Naive thymus-derived CD4-positive, alpha-beta T cell (primary cell): ENCODE measurements at regions not wholly inside any gene's neighbourhood (a gene's known extent, or its start where the extent isn't known, plus 50 kb on each side); places are given as distances from the start of the nearest gene placed in this dataset.

Experiments used
- ATAC-seq: fragments of 150-1000 bp; cut with Tn5 transposase; 2 replicates; pipeline ENCODE4 v1.10.0; 2021; ENCODE audit warnings: mild to moderate bottlenecking, moderate library complexity
- CTCF ChIA-PET: fragments of 350-600 bp; sonication (Branson Sonifier 250); formaldehyde crosslinking; loops from one replicate; lab custom pipeline; 2021; ENCODE audit warnings: antibody characterized with exemption; lab: Charles Lee
- POLR2A ChIA-PET: fragments of 350-600 bp; sonication (Branson Sonifier 250); formaldehyde crosslinking; loops from one replicate; lab custom pipeline; 2021; ENCODE audit warnings: antibody characterized with exemption, inconsistent platforms; lab: Charles Lee
- DNase-seq, 9 donors: peaks; one replicate each; pipeline versions ENCODE4 v3.0.0 to v3.0.0-alpha.2; 2020 to 2022; ENCODE audit warnings: mixed read lengths in 1 of 9
- H3K27ac ChIP-seq: one replicate; pipeline ENCODE4 v1.7.0; 2013; ENCODE audit warnings: mild to moderate bottlenecking, low read depth, low read length, moderate library complexity
- H3K27me3 ChIP-seq, 2 donors: one replicate each; pipeline ENCODE4 v1.7.0; 2013; ENCODE audit warnings: low read length in 2 of 2, mild to moderate bottlenecking in 2 of 2, moderate library complexity in 2 of 2; ENCODE audit not compliant: control insufficient read depth in 2 of 2, insufficient read depth in 2 of 2
- H3K36me3 ChIP-seq, 3 experiments: 1 replicate in 2 of 3; 2 replicates in 1 of 3; pipeline ENCODE4 v1.7.0; 2013; ENCODE audit warnings: low read length in 3 of 3, mild to moderate bottlenecking in 3 of 3, moderate library complexity in 1 of 3; ENCODE audit not compliant: insufficient read depth in 3 of 3, control insufficient read depth in 2 of 3
- H3K4me1 ChIP-seq, 2 donors: one replicate each; pipeline ENCODE4 v1.7.0; 2013; ENCODE audit warnings: low read length in 2 of 2, mild to moderate bottlenecking in 2 of 2, moderate library complexity in 1 of 2; ENCODE audit not compliant: control insufficient read depth in 2 of 2, insufficient read depth in 2 of 2
- H3K4me3 ChIP-seq: 2 replicates; pipeline ENCODE4 v1.7.0; 2013; ENCODE audit warnings: mild to moderate bottlenecking, low read length
- H3K9me3 ChIP-seq, 3 experiments: 1 replicate in 2 of 3; 2 replicates in 1 of 3; pipeline ENCODE4 v1.7.0; 2013; ENCODE audit warnings: low read length in 3 of 3; ENCODE audit not compliant: control insufficient read depth in 2 of 3
- H3K27ac Mint-ChIP-seq, 9 donors: one replicate each; pipeline ENCODE4 v1.8.0; 2020 to 2022; ENCODE audit warnings: mixed read lengths in 9 of 9, mild to moderate bottlenecking in 8 of 9, moderate library complexity in 5 of 9, inconsistent platforms in 2 of 9
- H3K27me3 Mint-ChIP-seq, 5 donors: one replicate each; pipeline ENCODE4 v1.8.0; 2021 to 2022; ENCODE audit warnings: mixed read lengths in 5 of 5, mild to moderate bottlenecking in 1 of 5
- H3K36me3 Mint-ChIP-seq, 5 donors: one replicate each; pipeline ENCODE4 v1.8.0; 2020 to 2022; ENCODE audit warnings: mixed read lengths in 5 of 5, mild to moderate bottlenecking in 3 of 5, inconsistent platforms in 1 of 5
- H3K4me1 Mint-ChIP-seq, 7 donors: one replicate each; pipeline ENCODE4 v1.8.0; 2020 to 2022; ENCODE audit warnings: mixed read lengths in 7 of 7, mild to moderate bottlenecking in 3 of 7, inconsistent platforms in 1 of 7
- H3K4me3 Mint-ChIP-seq, 10 donors: one replicate each; pipeline ENCODE4 v1.8.0; 2020 to 2022; ENCODE audit warnings: mild to moderate bottlenecking in 10 of 10, mixed read lengths in 10 of 10, moderate library complexity in 6 of 10, inconsistent platforms in 2 of 10
- H3K9me3 Mint-ChIP-seq, 11 donors: one replicate each; pipeline ENCODE4 v1.8.0; 2020 to 2022; ENCODE audit warnings: mixed read lengths in 11 of 11, mild to moderate bottlenecking in 4 of 11, inconsistent platforms in 1 of 11, moderate library complexity in 1 of 11
- intact Hi-C, 2 donors: fragments of 100-400 bp; cut with micrococcal nuclease; formaldehyde crosslinking; loops; one replicate each; pipeline ENCODE4 v1.15.1; 2023

GRCh38 chr1:69197816-69198215, 369.9 kb upstream of the LRRC7 start:
- H3K4me1 ChIP-seq, result no peaks in the 10 kb centered on the region
- ATAC-seq, result no peak
- no peaks in the 10 kb centered on the region for H3K27me3 ChIP-seq
- Mint-ChIP-seq H3K9me3 (peaks cover 0 to 10% (median 3%) of the 10 kb centered on the region in 11 donors), H3K27ac (no peak overlapping the region), H3K4me3 (no peak overlapping the region), H3K27me3 (no peaks in the 10 kb centered on the region), H3K36me3 (no peaks in the 10 kb centered on the region), H3K4me1 (no peaks in the 10 kb centered on the region)
- H3K4me3 ChIP-seq, result no peak overlapping the region
- H3K36me3 ChIP-seq, result no peaks in the 10 kb centered on the region
- no peak for DNase-seq
- no peaks in the 10 kb centered on the region for H3K9me3 ChIP-seq
- ChIA-PET POLR2A (no interaction called here), CTCF (no interaction called here)
- no peak overlapping the region for H3K27ac ChIP-seq
- intact Hi-C loops, result no loop called here

- peaks cover 0 to 19% (median 3%) of the 10 kb centered on the region in 11 donors for H3K9me3 Mint-ChIP-seq
- H3K4me1 ChIP-seq, result no peaks in the 10 kb centered on the region
- DNase-seq (no peak), ATAC-seq (no peak)
- H3K27ac ChIP-seq, result no peak overlapping the region
- CTCF ChIA-PET, result no interaction called here
- no peaks in the 10 kb centered on the region for H3K4me1 Mint-ChIP-seq
- no peaks in the 10 kb centered on the region for H3K36me3 ChIP-seq
- no peak overlapping the region for H3K4me3 Mint-ChIP-seq
- H3K9me3 ChIP-seq, result no peaks in the 10 kb centered on the region
- no peak overlapping the region for H3K4me3 ChIP-seq
- POLR2A ChIA-PET, result no interaction called here
- H3K27me3 ChIP-seq, result no peaks in the 10 kb centered on the region
- H3K27ac Mint-ChIP-seq, result no peak overlapping the region
- intact Hi-C loops, result no loop called here
- no peaks in the 10 kb centered on the region for H3K27me3 Mint-ChIP-seq
- H3K36me3 Mint-ChIP-seq, result no peaks in the 10 kb centered on the region
These were observed 366.0 kb upstream of the LRRC7 start for GRCh38 chr1:69201716-69202115.

- intact Hi-C loops, result no loop called here
- H3K36me3 Mint-ChIP-seq, result no peaks in the 10 kb centered on the region
- no peak overlapping the region for H3K4me3 Mint-ChIP-seq
- no peak overlapping the region for H3K27ac ChIP-seq
- DNase-seq, result no peak
- no peaks in the 10 kb centered on the region for H3K4me1 Mint-ChIP-seq
- peaks cover 0 to 19% (median 3%) of the 10 kb centered on the region in 11 donors for H3K9me3 Mint-ChIP-seq
- ChIA-PET CTCF (interaction anchor here (0.6 kb wide), 1 partner anchor 269 kb away, joined by 3 read pairs; no protein-coding TSS in a partner anchor), POLR2A (no interaction called here)
- H3K27ac Mint-ChIP-seq, result no peak overlapping the region
- H3K9me3 ChIP-seq, result no peaks in the 10 kb centered on the region
- H3K27me3 ChIP-seq, result no peaks in the 10 kb centered on the region
- H3K27me3 Mint-ChIP-seq, result no peaks in the 10 kb centered on the region
- no peak overlapping the region for H3K4me3 ChIP-seq
- no peak for ATAC-seq
- H3K4me1 ChIP-seq, result no peaks in the 10 kb centered on the region
- no peaks in the 10 kb centered on the region for H3K36me3 ChIP-seq
These were observed 364.6 kb upstream of the LRRC7 start for GRCh38 chr1:69203166-69203565.

GRCh38 chr1:69213644-69214043, 354.1 kb upstream of the LRRC7 start:
- CTCF ChIA-PET, result no interaction called here
- POLR2A ChIA-PET, result no interaction called here
- H3K27me3 Mint-ChIP-seq, result no peaks in the 10 kb centered on the region
- no peak overlapping the region for H3K27ac ChIP-seq
- H3K27me3 ChIP-seq, result no peaks in the 10 kb centered on the region
- no peaks in the 10 kb centered on the region for H3K36me3 ChIP-seq
- DNase-seq, result no peak
- no peaks in the 10 kb centered on the region for H3K4me1 Mint-ChIP-seq
- H3K36me3 Mint-ChIP-seq, result no peaks in the 10 kb centered on the region
- no peaks in the 10 kb centered on the region for H3K4me1 ChIP-seq
- intact Hi-C loops, result no loop called here
- no peak overlapping the region for H3K4me3 Mint-ChIP-seq
- peaks cover 0 to 34% (median 4%) of the 10 kb centered on the region in 11 donors for H3K9me3 Mint-ChIP-seq
- H3K9me3 ChIP-seq, result no peaks in the 10 kb centered on the region
- H3K27ac Mint-ChIP-seq, result no peak overlapping the region
- no peak overlapping the region for H3K4me3 ChIP-seq
- no peak for ATAC-seq

GRCh38 chr1:69215883-69216282, 351.8 kb upstream of the LRRC7 start:
- DNase-seq (no peak), ATAC-seq (no peak)
- ChIA-PET CTCF (no interaction called here), POLR2A (no interaction called here)
- H3K27ac ChIP-seq, result no peak overlapping the region
- H3K4me1 ChIP-seq, result no peaks in the 10 kb centered on the region
- intact Hi-C loops, result no loop called here
- no peaks in the 10 kb centered on the region for H3K27me3 ChIP-seq
- no peaks in the 10 kb centered on the region for H3K36me3 ChIP-seq
- peaks cover 0 to 34% (median 4%) of the 10 kb centered on the region in 11 donors for H3K9me3 Mint-ChIP-seq
- no peak overlapping the region for H3K4me3 ChIP-seq
- H3K36me3 Mint-ChIP-seq, result no peaks in the 10 kb centered on the region
- H3K4me3 Mint-ChIP-seq, result no peak overlapping the region
- H3K27me3 Mint-ChIP-seq, result no peaks in the 10 kb centered on the region
- no peaks in the 10 kb centered on the region for H3K4me1 Mint-ChIP-seq
- H3K27ac Mint-ChIP-seq, result no peak overlapping the region
- H3K9me3 ChIP-seq, result no peaks in the 10 kb centered on the region

- no peak for ATAC-seq
- intact Hi-C loops, result no loop called here
- H3K4me1 ChIP-seq, result no peaks in the 10 kb centered on the region
- no peak overlapping the region for H3K4me3 ChIP-seq
- no peaks in the 10 kb centered on the region for H3K36me3 ChIP-seq
- H3K27ac ChIP-seq, result no peak overlapping the region
- ChIA-PET CTCF (no interaction called here), POLR2A (no interaction called here)
- Mint-ChIP-seq H3K4me3 (no peak overlapping the region), H3K9me3 (peaks cover 0 to 7% (median 0%) of the 10 kb centered on the region in 11 donors), H3K27me3 (no peaks in the 10 kb centered on the region), H3K36me3 (no peaks in the 10 kb centered on the region), H3K4me1 (no peaks in the 10 kb centered on the region), H3K27ac (no peak overlapping the region)
- no peak for DNase-seq
- no peaks in the 10 kb centered on the region for H3K27me3 ChIP-seq
- H3K9me3 ChIP-seq, result no peaks in the 10 kb centered on the region
These were observed 347.1 kb upstream of the LRRC7 start for GRCh38 chr1:69220672-69221071.

- ATAC-seq (no peak), DNase-seq (no peak)
- ChIA-PET CTCF (no interaction called here), POLR2A (no interaction called here)
- H3K27ac ChIP-seq, result no peak overlapping the region
- intact Hi-C loops, result no loop called here
- H3K4me1 ChIP-seq, result no peaks in the 10 kb centered on the region
- H3K9me3 Mint-ChIP-seq, result peaks cover 0 to 2% (median 0%) of the 10 kb centered on the region in 11 donors
- H3K36me3 Mint-ChIP-seq, result no peaks in the 10 kb centered on the region
- H3K36me3 ChIP-seq, result no peaks in the 10 kb centered on the region
- no peaks in the 10 kb centered on the region for H3K27me3 Mint-ChIP-seq
- H3K9me3 ChIP-seq, result no peaks in the 10 kb centered on the region
- no peak overlapping the region for H3K4me3 ChIP-seq
- H3K4me3 Mint-ChIP-seq, result no peak overlapping the region
- H3K27ac Mint-ChIP-seq, result no peak overlapping the region
- no peaks in the 10 kb centered on the region for H3K4me1 Mint-ChIP-seq
- H3K27me3 ChIP-seq, result no peaks in the 10 kb centered on the region
These were observed 346.2 kb upstream of the LRRC7 start for GRCh38 chr1:69221524-69221923.
